NCI-H1105 treated with DMSO at 0.1 percent for 48 hours (cell line): ENCODE measurements at regions not wholly inside any gene's neighbourhood (a gene's known extent, or its start where the extent isn't known, plus 50 kb on each side); places are given as distances from the start of the nearest gene placed in this dataset.
"Not testable (repeated sequence)": the region's sequence is repeated elsewhere in the genome, so short reads cannot be mapped to it uniquely, and the experiment has no call there.

Experiments used
- DNase-seq: peaks from one replicate; lab custom pipeline; 2025; lab: John Stamatoyannopoulos, UW

DNA sequence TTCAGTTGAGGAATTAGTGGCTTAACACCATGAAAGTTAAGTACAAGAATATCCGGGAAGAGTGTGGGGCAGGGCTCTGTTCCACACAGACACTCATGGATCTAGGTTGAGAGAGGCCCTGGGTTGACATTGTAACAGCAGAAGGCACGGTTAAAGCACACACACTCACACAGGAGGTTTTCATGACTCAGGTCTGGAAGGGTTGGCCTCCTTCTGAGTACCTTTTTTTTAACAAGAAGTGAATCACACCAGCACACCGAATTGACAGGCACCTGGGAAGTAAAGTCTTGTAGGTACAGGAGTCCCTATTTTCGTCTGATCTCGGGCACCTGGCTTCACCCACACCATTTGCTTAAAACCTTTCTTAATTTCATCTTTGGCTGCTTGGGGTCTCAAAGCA, 509.4 kb upstream of the ADARB2 start:
- DNase-seq = no peak

DNA sequence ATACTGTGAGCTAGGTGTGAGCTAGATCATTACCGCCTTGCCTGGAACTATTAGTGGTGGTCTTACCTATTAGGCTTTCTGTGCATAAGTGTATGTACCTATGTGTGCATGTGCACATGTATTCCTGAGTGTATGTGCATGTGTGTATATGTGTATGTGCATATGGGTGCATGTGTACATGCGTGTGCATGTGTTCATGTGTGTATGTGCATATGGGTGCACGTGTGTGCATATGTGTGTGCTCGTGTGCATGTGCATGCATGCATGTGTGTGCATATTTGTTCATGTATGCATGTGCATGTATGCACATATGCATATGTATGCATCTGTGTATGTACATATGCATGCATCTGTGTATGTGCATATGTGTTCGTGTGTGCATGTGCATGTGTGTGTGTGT, 508.3 kb upstream of the ADARB2 start:
- no peak for DNase-seq

DNA sequence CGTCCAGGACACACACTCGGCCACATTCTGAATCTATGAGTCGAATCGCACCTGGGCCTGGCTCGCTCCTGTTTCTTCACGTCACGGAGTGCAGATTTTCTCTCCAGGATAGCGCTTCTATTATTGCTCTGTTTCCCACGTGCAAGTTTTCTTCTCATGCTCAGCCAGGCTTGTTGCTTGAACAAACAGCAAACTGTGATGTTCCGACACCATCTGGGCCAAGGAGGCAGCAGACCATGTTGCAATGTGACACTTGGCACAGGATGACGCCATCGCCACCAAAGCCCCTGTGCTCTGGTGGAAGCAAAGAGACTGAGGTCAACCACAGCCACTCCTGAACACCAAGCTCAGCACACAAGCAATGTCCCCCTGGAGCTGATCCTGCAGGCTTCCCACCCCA, 507.1 kb upstream of the ADARB2 start:
- DNase-seq = no peak

DNA sequence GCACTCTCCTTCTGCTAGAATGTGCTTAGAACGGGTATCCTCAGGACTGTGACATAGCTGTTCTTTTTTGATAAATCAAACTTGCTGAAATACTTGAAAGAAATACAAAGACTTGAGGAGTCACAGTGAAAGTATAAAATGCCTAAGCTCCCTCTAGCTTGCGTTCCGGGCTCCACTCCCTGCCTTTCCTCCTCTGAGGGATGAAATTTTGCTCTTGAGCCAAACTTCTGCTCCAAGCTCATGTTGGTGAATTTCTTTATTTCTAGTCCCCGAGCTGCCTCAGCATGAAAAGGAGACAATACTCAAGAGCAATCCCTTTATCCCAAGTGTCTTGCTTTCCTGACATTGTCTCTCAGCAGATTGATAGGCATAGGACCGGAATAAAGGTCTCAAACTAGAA, 499.6 kb upstream of the ADARB2 start:
- no peak for DNase-seq

DNA sequence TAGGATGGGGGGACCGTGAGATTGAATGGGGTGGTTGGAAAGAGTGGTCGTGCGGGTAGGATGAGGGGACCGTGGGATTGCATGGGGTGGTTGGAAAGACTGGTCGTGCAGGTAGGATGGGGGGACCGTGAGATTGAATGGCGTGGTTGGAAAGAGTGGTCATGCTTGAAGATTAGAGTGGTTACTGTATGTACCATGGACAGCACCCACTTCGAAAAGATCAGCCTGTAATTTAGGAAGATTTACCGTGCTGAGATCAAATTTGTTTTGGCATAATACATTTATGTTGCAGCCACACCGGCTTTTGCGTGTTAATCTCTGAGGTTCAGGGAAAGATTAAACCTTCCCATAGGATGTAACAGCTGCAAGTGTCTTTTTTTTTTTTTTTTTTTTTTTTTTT, 495.2 kb upstream of the ADARB2 start:
- no peak for DNase-seq

DNA sequence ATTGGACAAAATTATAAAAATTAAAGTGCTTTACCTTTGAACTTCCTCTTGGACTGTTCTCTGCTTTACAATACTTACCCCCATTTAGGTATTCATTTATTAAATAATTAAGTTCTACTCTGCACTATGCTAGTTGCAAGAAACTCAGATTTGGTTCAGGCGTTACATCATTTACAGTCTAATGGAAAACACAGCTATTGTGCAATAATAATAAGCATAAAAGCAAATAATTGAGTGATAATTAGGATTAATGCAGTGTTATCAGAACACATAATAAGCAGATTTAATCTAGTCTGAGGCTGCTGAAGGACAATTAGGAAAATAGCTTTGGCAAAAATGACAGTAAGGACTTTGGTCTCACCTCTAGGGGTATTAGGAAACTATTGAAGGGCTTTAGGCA, 493.2 kb upstream of the ADARB2 start:
- no peak for DNase-seq

DNA sequence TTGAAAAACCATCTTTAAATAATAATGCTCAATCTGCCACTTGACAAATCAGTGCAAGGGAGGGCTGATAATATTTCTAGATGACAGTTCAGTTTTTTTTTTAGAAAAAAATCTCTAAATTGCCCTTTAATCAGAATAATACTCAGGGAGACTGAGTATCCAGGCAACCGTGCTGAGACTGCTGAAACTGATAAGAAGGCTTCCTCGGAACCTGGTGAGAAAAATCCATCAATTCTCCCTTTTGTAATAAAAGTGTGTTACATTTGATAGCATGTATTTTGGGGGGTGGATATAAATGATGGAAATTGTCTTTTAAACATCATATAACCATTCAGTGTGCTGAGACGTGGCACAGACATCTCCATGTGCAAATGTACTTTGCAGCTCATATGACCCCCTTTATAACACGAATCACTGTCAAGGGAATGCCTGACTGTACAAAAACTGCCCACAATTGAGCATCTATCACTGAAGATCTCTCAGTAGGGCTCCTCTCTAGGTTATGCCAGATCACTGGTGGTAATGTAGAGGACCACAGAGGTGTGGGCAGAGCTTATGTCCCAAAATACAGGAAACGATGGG, 491.1 kb upstream of the ADARB2 start:
- no peak for DNase-seq

DNA sequence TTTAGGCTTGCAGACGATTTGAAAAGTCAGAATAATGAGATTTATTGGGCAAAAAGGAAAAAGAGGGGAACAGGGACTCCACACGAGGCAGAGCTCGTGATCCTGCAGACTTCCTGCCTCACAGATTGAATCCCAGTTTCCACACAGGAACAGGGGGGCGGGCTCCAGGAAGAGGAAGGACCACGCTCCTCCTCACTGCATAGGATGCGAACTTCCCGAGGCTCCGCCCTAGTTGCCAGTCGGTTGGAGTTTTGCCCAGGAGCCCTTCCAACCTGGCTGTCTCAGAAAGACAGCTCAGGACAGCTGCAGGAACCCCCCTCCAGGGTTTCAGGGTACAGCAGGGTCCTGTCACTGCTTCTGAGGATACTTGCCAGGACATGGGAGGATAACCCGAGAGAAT, 488.3 kb upstream of the ADARB2 start:
- no peak for DNase-seq

DNA sequence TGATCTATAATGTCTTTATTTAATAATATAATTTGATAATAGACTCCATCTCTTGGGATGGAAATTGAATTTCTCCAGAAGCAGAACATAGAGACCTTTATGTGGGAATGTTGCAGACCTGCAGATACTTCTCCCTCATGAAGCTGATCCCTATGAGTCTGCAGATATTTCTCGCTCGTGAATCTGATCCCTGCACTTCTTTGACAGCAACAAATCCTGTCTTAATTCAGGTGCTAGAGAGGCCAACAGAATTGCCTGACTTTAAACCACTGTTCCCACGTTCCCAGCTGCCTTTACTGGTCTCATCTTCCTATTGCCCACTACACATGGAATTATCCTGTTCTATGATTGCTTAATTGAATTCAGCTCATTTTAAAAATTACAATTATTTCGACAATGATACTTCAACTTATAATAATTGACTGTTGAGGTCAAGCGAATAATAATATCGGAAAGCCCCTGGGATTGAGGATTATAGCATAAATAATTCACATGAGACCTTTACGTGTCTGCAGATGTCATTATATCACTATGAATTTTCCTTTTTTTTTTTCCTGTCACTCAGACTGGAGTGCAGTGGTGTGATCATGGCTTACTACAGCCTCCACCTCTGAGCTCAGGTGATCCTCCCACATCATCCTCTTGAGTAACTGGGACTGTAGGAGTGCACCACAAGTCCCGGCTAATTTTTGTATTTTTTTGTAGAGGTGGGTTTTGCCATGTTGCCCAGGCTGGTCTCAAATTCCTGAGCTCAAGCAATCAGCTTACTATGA, 486.4 kb upstream of the ADARB2 start:
- no peak for DNase-seq

DNA sequence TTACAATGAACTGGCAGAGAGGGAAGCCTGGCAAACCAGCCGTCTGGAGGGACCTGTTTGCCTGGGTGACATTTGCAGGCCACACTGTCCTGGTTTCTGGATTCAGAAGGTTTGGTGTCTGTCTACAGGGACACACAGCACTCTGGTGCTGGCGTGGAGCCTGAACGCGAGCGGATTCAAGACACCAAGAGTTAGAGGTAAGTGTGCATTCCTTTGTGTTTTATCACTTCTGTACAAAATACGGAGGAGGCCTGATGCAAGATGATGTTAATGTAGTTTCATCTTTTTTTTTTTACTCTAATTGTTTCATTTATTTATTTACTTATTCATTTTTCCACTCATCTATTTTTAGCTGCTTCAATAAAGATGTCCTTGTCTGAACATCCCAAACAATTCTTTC, 485.3 kb upstream of the ADARB2 start:
- DNase-seq = no peak

DNA sequence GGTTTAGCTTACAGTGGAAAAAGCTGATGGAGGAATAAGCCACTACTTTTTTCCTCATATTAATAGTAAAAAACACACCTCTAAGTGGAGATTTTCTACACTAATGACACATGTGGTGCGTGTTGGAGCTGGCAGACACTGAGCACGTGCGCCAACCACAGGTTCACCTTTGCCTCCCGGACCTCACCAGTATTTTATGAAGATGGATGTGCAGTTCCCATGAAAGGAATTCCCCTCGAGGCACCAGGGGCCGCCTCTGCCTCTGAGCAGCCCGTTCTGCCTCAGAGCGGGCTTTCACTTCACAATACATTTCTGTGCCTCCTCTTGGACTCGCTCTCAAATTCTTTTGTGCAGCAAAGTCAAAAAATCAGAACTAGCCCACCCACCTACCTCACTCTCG, 477.5 kb upstream of the ADARB2 start:
- no peak for DNase-seq

DNA sequence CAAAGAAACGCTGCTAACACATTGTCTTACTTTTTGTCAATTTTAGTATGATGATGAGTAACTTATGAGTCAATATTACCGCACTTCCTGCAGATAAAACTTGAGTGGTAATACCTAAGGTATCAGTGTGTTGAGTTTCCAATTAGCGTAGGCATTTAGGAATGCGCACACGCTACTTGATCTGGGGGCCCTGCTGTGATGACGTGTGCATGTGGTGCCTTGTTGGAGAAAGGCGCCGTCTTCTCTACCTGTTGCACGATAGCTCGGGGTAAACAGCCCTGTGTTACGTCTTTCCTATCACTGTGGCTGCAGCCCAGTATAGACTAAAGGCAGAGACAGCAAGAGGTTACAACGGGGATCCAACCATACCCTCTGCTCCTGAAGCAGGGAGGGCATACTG, 476.8 kb upstream of the ADARB2 start:
- DNase-seq = no peak

DNA sequence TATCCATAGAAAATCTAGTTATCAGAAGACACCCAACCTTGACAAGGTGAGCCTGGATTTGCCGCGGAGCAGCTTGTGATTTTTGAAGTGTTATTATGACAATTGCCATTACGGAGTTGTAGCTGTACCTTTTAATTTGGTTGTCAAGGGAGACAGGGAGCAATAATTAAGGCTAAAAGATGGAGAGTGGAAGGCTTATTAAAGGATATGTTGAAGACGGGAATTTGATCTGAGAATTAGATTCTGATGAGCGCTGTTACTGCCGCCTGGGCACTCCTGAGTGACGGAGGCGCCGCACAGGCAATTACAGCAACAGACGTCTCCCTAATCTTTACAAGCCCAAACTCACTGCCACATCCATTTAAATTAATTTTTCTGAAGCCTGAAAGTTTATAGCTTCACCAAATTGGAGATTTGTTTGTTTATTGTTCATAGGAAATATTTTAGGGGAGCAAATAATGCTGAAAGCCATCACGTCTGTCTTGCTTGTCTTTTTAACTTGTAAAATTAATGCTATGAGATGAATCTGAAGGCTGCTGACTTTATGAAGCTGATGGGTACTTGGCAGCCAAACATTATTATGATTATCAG, 475.0 kb upstream of the ADARB2 start:
- DNase-seq = peak; percentile 84

DNA sequence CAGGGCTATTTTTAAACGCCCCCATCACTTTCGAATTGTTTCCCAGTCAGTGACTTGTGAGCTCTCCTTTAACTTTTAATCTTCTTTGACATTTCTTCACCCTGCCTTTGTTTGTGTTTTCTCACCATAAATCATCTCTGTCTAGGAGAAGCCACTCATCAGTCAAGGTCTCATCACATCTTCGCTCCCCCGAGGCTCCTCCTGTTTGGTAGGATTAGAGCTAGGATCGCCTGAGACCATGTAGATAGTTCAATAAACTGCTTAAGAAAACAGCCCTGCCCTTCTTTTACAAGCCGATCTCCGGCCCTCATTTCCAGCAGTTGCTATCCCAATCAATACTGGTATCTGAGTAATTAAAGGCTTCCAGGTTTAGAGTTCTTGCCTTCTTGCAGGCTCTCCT, 472.8 kb upstream of the ADARB2 start:
- no peak for DNase-seq

DNA sequence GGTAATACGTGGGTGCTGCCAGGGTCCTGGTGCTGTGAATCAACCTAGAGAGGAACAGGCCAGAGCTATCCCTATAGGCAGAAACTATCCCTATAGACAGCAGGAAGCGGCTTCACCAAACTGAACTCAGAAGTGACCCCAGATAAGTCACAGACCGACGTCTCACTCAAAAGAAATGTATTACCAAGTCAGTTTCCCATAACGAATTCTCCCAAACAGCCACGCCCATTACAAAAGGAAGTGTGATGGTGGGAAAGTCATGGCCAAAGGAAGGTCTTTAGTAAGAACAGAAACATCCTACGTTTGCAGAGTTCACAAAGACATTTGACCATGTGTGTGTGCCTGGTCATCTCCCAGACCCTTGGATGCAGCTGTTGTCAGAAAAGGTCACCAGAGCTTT, 470.8 kb upstream of the ADARB2 start:
- DNase-seq = no peak

DNA sequence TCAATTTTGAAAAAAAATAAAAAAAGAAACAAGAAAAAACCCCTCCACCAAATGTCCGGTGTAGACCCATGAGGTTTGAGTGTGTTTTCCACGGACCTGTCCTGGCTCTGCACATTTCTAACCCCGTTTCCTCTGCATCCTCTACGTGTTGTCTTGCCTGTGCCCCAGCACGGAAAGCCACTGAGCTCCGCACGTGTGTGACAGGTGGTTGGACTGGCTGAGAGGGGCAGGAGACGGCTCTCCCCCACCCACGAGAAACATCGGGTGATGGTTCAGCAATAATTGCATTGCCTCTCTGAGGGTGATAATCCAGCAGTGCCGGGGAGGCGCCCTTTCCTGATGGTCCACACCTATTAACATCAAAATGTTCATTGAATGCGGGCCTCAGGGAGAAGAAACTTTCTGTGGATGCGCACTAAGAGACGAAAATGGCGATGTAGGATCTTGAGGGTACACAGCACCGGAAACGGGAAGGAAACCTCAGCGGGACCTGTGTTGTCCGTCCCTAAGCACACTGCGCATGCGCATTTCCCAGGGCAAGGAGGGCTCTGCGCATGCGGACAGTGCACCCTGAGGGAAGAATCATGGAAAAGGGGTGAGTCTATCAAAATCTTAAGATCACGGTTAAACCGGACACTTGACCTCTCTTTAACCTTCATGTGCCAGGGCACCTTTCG, 470.1 kb upstream of the ADARB2 start:
- DNase-seq = no peak

DNA sequence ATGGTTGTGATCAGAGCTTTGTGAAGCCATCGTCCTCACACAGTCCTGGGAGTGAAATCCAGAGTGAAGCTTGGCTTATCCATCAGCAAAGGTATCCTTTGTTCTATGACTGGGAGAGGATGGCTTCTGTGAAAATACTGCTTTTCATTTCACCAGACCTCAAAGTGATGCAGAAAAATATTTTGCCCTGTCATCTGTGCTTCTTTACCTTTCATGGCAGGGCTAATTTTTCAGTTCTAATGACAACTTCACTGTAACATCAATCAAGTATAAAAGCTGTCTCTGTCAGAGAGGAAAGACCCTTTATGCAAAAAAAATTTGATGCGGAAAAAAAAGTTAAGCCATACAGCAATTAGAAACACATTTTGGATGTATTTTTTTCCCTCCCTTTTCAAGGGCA, 468.1 kb upstream of the ADARB2 start:
- DNase-seq = no peak

DNA sequence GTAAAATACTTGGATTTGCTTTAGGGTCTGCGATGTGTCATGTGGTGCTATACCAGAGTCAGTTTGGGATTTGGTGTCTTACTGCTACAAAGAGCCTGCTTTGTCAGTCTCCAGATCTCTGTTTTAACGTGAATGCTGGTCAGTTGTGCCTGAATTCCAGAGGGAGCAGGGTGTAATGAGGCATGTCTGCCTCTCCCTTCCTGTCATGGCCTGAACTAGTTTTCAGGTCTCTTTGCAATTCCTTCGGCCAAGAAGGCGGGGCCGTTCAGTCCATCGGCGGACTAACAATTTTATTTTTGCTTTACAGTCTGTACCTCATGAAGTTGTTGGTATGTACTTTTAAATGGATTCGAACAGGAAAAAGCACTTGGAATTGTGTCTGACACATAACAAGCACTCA, 465.1 kb upstream of the ADARB2 start:
- no peak for DNase-seq

DNA sequence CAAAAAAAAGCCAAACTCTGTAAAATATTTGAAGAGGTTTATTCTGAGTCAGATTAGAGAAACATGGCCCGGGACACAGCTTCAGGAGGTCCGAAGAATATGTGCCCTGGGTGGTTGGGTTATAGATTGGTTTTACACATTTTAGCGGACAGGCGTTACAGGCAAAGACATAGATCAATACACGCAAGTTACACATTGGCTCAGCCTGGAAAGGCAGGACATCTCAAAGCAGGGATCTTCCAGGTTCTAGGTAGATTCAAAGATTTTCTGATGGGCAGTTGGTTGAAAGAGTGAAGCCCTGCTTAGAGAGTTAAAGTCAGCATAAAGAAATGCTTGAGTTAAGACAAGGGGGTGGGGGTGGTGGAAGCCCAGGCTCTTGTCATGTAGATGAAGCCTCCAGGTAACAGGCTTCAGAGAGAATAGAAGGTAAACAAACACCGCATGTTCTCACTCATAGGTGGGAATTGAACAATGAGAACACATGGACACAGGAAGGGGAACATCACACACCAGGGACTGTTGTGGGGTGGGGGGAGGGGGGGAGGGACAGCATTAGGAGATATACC, 464.3 kb upstream of the ADARB2 start:
- no peak for DNase-seq

DNA sequence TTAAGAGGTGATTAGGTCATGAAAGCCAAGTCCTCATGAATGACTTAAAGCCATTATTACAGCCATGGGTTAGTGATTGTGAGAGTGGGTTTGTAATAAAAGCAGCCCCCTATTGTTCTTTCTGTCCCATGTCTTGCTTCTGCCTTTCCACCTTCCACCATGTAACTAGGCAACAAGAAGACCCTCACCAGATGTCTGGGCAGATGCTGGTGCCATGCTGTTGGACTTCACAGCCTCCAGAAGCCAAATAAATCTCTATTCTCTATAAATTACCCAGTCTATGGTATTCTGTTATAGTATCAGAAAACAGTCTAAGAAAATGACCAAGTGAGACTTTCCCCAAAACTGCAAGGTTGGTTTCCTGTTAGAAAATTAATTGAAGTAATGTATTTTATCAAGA, 460.3 kb upstream of the ADARB2 start:
- DNase-seq = no peak

DNA sequence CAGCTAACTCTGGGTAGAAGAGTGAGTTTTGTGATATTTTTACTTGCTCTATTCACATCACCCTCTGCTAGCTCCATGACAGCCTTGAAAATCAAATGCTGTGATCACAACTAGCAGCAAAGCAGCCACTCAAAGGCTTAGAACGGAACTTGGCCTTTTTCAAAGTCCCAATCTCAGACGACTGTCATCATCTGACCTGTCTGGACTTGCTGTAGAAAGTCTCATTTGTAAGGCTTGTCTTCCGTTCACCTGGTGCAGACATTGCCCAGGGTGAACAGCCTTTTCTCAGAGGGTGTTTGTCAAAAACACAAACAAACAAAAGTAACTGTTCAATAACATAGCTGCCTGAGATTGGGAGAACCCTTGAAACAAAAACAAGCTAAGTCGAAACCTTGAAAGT, 458.9 kb upstream of the ADARB2 start:
- DNase-seq = no peak

DNA sequence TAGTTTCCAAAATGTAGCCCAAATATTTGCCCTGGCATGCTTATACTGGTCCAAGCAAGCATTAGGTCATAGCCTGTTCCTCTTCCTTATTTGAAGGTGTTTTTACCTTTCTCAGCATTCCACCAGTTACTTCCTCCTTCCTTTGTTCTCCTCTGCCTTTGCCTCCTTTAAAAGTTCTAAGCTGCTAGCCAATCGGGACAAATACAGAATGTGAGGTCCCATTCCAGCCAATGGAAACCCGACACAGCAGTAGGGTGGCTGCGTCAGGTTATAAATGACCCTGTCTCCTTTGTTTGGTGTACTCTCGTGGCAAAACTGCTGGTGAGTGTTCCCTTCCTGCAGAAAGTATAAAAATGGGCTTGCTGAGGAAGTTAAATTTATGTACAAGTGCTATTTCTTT, 452.0 kb upstream of the ADARB2 start:
- DNase-seq = not testable (repeated sequence)

DNA sequence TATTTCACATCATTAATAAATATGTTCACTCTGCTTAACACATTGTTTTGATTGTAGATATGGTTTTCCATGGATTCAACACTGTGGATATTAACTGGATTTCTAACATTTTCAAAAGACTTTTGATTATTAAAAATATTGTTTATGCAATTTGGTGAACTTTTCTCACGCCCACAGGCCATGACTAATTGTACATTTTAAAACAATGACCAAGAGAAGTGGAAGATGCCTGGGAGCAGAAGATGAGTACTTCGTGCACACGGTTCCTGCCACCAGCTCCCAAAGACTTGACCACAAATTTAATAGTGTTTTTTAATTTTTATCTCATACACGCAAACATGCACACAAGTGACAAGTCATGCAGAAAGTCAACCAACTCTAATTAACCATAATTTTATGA, 451.0 kb upstream of the ADARB2 start:
- no peak for DNase-seq
